Middle frontal gyrus (tissue), 1 donor: ENCODE measurements at regions not wholly inside any gene's neighbourhood (a gene's known extent, or its start where the extent isn't known, plus 50 kb on each side); places are given as distances from the start of the nearest gene placed in this dataset.

Source experiments
- DNase-seq: peaks from one replicate; pipeline ENCODE4 v3.0.0-alpha.2; 2015; ENCODE audit warnings: low spot score; ENCODE audit errors: extremely low spot score

DNA sequence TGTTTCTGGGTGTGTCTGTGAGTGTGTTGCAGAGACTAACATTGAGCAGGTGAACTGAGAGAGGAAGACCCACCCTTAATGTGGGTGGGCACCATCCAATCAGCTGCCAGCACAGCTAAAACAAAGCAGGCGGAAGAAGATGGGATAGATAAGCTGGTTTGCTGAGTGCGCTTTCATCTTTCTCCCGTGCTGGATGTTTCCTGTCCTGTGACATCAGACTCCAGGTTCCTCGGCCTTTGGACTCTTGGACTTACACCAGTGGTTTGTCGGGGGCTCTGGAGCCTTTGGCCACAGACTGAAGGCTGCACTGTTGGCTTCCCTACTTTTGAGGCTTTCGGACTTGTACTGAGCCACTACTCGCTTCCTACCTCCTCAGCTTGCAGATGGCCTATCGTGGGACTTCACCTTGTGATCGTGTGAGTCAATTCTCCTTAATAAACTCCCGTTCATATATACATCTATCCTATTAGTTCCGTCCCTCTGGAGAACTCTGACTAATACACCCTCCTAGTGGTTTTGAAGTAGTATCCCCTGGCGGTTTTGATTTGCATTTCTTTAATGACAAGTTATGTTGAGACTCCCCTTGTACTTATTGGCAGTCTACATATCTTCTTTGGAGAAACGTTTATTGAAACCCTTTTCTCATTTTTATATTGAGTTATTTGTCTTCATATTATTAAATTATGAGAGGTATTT, 546.6 kb upstream of the TMPRSS15 start:
- no peak for DNase-seq

DNA sequence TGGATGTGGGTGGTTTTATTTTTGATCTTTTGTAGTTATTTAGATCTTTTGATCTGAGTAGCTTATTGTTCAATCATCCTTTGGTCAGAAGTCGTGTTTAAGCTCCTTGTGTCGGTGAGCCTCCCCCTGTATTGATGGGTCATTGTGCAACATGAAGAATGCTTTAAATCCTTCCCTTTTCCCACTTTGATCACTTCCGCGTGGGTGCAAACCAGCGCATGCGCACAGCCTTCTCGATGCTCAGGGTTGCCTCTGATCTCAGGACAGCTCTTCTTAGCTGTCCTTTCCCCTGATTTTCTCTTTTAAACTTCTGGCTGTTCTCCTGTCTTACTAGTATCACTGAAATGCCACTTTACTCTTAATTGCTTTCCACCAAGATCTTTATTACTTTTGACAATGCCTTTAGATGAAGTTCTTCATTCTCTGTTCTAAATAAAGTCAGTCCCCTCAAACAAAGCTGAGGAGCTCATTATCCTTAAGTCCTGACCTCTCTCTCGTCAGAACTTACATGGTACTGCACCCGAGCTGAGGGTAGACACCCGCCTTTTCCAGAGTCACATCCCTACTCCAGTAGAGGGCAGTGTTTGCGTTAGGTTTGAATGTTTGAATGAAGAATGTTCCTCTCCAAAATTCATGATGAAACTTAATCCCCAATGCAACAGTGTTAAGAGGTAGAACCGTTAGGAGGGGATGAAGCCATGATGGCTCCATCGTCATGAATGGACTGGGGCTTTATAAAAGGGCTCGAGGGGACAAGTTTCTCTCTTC, 547.9 kb upstream of the TMPRSS15 start:
- no peak for DNase-seq

DNA sequence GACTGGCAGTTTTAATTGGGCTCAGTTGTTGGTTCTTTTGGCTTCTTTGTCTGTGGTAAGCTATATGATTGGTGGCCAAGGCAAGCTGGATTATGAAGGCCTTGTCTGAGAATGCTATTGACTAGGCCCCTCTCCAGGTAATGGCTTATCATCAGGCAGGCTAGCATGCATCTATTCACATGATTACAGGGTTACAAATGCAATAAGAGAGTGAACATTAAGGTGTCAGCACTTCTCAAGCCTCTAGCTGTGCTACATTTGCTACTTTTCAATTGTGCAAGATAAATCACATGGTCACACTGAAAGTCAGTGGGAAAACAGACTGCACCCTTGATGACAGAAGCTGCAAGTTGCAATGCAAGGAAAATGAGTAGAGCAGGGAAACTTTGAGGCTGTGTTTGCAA, 550.9 kb upstream of the TMPRSS15 start:
- DNase-seq, result no peak

DNA sequence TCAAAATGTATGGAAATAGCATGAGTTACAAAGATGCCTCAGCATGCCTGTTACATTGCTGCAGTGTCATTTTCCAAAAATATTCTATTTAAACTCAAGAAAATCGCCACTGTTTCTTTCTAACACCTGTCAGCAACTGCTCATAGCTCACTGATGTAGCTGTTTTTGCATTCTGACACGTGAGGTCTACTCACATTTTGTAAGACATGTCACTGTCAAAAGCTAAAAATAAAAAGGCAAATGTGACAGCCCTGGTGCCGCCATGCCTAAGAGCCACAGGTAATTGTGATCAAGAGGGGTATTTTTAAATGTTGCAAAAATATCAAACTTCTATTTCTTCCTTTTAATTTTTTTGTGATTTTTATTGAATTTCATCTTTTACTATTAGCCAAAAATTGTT, 556.2 kb upstream of the TMPRSS15 start:
- no peak for DNase-seq

DNA sequence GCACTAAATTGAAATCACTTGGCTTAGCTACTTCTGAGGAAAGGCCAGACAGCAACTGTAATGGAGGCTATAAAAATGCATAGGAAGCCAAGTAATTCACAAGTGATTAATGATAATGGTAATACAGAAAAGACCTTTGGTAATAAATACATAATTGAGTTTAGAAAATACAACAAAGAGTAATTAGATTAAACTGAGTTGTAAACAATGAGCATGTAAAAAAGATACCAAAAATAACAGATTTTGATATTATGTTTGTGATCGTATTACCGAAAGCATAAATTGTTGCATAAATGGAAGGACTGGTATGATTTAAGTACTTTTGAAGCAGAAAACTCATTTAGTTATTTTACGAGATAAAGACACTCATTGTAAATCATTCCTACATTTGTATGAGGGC, 556.7 kb upstream of the TMPRSS15 start:
- no peak for DNase-seq

DNA sequence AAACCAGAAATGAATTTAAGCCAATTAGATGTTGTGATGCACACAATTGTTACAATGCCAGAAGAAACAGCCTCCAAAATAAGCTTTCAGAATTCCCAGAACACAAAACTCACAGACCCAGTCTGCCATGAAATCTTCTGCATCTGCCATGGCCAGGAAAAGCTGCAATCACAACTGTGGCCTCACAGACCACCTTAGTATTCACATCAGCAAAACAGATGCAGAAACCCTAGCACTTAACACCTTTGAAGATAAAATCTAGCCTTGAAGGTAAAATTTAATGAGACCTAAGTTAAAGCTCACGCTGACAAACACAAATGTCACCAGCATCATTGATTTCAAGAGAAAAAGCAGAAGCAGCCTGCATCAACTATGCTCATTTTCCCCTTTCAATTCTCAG, 566.8 kb upstream of the TMPRSS15 start:
- DNase-seq, result no peak

DNA sequence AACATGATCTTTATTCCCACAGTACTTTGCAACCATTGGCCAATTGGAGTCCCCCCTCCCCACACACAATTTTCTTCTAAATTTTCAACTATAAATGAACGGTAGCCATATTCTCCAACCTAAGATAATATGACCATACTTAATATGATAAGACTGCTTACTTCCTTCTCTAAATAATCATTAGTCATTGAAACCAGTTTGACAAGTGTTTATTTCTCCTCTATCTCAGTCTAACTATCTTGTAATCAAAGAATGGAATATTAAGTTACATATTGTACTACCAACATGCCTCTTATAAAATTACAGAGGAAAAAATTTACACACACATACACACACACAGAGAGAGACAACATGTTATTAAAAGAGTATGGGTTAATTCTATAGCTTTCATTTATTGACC, 567.4 kb upstream of the TMPRSS15 start:
- DNase-seq, result no peak

DNA sequence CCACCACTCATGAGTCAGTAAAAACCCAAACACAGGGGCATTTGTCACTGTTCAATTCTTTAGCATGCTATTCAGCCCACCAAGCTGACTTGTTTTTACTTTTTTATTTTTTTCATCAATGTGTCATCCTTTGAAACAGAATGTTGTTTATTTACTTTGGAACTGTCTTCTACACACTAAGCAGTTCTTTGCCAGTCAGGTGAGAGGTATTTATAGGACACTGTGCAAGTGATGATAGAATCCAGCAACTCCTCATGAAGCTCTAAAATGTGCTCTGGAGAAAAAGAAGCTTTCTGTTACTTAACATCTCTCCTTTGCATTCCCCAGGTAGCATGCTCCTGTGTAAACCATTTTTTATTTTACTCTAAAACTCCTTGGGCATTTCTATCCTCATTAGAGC, 582.0 kb upstream of the TMPRSS15 start:
- no peak for DNase-seq

DNA sequence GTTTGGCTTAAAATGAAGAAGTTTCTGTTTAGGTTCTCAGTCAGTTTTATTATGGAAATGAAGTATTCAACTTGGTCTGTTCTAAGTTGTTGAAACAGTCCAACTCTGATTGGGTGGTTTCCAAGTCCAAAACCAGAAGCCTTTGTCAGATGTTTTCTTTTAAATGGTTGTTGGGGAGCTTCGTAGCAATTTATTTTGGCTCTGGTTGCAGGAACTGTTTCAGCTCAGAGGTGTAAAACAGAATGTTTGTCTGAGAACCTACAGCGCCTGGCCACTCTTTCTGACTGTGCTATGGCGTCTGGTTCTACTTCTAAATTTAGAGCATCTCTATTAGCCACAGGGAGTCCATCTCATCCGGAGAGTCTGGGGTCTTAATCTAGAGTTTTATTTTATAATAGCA, 582.6 kb upstream of the TMPRSS15 start:
- DNase-seq, result no peak

DNA sequence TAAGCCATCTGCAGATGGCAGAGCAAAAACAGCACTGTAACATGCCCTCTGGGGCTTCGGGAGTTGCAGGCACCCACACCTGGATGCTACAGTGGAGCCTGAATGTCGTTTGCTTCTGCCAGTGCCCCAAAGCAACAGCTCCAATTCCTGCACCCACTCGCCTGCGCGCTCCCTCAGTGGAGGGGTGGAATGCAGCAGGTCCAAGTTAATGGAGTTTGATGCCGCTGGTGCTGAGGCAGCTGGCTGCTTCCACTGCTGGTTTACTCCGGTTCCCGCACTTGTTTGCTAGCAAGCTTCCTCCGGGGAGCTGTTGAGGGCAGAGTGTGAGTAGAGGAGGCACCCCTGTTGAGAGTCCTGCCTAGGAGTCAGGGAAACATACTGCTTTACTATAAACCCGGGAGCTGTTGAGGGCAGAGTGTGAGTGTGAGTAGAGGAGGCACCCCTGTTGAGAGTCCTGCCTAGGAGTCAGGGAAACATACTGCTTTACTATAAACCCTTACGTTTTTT, 584.0 kb upstream of the TMPRSS15 start:
- DNase-seq, result no peak

DNA sequence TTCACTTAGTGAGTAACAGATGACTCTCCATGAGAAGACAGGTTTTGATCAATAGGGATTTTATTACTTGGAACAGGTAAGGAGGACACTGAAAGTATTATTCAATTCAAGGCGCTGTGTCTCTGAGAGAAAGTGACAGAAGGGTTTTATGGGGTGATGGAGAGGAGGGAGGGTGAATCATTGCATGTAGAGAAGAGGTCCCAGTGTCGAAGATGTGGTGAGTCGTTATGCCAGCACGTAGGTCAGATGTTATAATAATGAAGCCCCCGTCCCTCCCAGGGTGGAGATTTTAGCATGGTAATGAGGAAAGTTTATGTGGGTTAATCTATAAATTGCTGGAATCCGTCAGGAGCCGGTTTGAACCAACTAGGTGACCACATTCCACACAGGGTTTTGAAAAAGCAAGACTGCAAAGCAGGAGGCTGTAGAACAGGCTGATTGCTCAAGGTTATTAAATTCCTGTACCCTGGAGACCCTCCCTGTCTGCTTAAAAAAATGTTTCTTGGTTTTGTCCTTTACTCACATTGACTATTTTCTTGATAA, 586.4 kb upstream of the TMPRSS15 start:
- no peak for DNase-seq

DNA sequence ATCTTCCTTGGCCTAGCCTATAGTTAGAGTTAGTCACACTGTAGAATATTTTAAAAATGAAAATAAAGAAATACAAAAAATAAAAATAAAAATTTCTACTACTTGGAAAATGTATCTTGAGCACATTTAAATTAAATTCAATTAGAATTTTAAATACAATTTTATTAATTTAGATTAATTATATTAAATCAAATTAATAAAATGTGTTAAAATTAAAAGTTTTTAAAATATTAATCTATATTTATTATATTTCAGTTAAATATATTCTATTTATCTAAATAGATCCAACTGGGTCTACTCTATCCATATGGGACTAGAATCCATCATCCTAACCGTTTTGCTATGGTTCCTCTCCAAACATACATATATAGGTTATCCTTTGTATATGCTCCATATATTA, 588.3 kb upstream of the TMPRSS15 start:
- no peak for DNase-seq

DNA sequence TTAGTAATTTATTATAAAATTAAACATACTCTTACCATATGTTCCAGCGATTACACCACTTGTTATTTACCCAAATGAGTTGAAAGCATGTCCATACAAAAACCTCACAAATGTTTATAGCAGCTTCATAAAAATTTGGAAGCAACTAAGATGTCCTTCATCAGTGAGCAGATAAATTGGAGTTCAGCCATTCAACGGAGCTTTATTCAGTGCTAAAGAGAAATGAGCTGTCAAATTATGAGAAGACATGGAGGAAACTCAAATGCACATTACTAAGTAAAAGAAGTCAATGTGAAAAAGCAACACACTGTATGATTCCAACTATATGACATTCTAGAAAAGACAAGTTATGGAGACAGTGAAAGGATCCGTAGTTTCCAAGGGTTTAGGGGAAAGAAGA, 606.7 kb upstream of the TMPRSS15 start:
- DNase-seq, result no peak

DNA sequence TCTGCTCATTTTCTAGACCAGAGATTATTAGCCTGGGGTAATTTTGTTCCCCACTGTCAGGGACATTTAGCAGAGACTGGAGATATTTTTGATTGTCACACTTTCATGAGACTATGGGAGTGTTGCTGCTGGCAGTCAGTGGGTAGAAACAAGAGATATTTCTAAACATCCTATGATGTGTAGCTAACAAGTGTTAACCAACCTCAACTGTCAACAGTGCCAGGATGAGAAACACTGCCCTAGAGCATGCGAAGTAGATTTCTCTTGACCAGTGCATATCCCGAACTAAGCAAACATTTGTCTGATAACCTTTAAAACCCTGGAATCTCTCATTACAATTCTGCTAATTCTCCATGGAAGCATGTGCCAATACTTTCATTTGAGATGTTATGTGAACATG, 607.4 kb upstream of the TMPRSS15 start:
- no peak for DNase-seq

DNA sequence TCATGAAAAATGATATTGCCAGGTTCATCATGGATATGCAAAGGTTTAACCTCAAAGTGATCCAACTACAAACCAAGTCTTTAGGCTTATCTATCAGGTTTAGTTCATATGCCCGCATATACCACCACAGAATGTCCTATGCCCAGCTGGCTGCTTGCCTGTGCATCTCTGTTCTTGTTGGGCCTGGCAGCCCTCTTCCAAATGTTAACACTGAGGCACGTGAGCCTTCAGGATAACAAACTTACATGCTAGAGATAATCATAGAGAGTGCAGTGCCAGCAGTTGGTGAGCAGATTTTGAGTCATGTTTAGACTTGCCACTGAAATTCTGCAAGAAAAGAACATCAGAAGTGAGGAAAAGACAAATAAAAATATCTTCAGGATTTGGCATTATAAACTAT, 607.9 kb upstream of the TMPRSS15 start:
- no peak for DNase-seq

DNA sequence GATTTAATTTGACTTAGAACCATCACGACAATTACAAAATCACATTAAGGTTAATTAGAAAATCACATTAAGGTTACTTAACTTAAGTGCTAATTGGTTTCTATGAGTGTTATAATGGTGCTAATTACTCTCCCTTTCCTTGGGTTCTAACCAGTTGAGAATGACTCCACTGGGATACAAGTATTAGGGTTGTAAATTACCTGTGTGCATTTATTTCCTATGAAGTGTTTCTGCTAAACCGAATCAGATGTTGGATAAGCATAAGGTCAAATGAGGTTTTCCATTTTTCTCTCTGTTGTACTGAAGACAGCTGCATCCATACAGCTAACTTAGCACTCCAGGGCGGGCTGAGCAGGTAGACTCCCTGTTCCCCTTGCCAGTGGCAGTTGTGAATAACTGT, 610.3 kb upstream of the TMPRSS15 start:
- no peak for DNase-seq

DNA sequence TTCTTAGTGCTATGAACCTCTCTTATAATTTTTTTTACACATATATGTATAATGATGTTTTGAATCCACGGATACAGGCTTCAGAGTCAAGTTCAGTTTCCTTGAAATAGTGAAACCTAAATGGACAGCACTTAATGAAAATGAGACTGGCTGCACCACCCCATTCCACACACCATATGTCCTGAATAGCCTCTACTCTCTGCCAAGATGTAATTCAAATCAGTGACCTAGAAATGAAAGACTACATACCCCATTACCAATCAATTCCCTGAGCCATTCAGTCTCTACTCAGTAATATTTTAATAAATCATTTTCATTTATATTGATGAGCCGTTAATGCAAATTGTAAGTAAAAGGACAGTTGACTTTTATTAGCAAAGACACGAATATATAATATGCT, 614.9 kb upstream of the TMPRSS15 start:
- DNase-seq, result no peak

DNA sequence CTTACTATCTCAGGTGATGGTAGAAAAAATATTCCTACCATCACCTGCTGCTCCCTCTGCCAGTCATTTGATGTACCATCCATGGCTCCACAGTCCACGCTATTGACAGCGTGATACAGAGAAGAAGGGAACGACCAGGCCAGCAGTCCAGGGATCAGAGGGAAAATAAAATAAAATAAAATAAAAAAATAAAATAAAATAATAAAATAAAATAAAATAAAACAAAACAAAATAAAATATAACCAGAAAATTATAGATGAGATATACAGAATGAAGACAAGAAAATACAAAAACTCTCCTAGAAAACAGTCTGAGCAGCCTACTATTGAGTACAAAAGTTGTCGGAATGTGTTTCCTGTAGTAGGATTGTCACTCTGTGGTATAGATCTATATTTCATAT, 619.4 kb upstream of the TMPRSS15 start:
- no peak for DNase-seq

DNA sequence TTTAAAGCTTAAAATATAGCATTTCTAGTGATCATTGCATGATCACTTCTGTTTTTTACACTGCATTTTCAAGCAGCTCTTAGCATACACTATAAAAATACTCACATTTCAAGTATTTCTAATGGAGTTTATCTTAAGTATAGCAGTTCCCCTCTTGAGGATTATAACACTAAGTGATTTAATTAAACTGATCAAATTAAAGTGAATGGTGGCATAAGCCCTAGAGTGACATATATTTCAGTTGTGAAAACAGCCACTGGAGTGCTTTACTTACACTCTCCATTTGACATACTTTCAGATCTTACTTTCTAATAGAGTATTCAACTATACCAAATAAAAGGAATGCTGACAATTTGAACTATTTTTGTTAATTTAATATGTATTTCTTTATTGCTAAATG, 623.3 kb upstream of the TMPRSS15 start:
- no peak for DNase-seq

DNA sequence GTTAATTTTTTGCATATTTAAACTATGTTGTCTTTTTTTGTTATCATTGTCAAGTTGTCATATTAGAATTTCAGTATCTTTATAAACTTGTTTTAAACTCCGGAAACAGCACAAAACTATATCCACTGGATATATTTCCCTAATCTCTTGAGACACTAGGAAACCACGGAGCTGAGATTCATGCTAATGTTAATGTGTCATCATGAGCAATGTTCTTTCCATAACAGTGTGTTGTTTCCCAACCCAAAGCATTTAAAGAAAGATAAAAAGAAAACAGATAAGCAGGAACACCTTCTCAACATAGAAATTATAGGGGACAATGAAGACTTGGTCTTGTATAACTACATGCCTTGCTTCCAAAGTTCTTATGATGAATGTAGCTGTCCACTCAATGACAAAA, 626.2 kb upstream of the TMPRSS15 start:
- DNase-seq, result no peak

DNA sequence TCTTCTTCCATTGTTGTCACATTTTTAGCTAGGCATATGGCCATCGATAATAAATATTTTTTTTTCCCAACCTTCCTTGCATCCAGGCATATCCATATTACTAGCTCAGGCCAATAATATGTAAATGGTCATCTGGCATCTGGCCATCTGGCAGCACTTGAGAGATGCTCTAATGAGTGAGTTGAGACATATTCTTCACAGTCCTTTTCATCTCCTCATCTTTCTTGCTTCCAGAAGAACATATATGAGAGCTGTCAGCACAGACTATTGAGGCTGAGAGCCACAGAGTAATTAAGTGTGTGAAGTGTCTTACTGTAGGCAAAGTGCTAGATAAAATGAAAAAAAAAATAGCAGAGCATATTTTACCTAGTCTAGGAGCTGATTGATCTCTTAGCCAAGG, 628.4 kb upstream of the TMPRSS15 start:
- DNase-seq, result no peak

DNA sequence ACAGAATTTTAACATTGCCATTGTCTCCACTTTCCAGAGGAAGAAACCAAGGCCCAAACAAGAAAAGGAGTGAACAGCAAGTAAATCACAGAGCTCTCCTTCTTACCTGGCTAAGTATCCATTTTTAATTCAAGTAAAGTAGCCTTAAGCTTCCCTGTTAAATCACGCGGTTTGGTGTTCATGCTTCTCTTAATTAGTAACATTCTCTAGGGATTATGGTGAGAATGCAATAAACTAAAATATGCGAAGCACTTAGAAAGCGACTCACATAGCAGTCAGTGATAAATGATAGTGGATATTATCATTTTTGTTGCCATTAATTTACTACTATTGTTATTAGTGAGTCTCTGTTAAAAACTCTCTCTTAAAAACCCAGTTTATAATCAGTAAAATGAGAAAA, 630.5 kb upstream of the TMPRSS15 start:
- DNase-seq, result no peak

DNA sequence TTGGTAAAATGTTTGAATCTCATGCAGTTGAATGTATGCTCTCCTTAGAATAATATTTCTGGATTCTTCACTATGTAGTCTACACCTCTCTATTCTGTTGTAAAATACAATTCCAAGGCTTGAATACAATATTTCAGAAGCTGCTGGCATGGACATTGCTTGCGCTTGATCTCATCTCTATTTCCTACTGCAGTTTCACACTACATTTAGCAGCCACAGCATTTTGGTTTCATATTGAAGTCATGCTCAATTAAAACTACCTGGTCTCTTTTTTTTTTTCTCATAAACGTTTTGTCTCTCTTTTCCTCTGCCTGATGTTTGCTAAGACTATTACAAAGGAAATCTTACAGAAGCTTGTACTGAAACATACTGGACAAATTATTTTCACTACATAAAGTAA, 631.0 kb upstream of the TMPRSS15 start:
- DNase-seq, result no peak
